Omental fat pad (tissue), 3 donors: ENCODE measurements at regions not wholly inside any gene's neighbourhood (a gene's known extent, or its start where the extent isn't known, plus 50 kb on each side); places are given as distances from the start of the nearest gene placed in this dataset.

Source experiments
- ATAC-seq: fragments of 150-250 bp; one replicate; pipeline ENCODE4 v1.9.1; 2016; ENCODE audit warnings: mild to moderate bottlenecking, moderate library complexity; ENCODE audit not compliant: low FRiP score
- DNase-seq: peaks from one replicate; pipeline ENCODE4 v3.0.0-alpha.2; 2019; ENCODE audit warnings: low spot score
- TF ChIP-seq, protein P1 (sequence below), 3 donors: fragments of 450-650 bp; IDR thresholded peaks; one replicate each; pipeline ENCODE4 v1.5.1; 2016 to 2017; ENCODE audit warnings: antibody characterized with exemption in 3 of 3, mild to moderate bottlenecking in 3 of 3, moderate library complexity in 2 of 3

DNA sequence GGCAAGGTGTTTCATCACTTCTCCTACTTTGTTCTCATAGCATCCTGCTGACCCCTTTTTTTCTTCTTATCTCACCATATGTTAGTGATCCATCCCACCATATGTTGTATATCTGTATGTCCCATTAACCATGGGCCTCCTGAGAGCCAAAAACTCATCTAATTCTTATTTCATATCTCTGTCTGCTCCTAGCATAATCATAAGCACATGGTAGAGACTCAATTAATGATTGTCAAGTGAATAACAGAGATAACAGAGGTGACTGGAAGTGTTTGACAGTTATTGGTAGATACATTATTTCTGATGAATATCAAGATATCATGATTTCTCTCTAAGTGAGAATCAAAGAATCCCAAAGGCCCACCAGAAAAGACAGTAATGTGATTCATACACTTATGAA is 138.1 kb upstream of the MPPED2 start:
- DNase-seq = no peak
- ATAC-seq = no peak
- TF ChIP-seq, protein P1, sequence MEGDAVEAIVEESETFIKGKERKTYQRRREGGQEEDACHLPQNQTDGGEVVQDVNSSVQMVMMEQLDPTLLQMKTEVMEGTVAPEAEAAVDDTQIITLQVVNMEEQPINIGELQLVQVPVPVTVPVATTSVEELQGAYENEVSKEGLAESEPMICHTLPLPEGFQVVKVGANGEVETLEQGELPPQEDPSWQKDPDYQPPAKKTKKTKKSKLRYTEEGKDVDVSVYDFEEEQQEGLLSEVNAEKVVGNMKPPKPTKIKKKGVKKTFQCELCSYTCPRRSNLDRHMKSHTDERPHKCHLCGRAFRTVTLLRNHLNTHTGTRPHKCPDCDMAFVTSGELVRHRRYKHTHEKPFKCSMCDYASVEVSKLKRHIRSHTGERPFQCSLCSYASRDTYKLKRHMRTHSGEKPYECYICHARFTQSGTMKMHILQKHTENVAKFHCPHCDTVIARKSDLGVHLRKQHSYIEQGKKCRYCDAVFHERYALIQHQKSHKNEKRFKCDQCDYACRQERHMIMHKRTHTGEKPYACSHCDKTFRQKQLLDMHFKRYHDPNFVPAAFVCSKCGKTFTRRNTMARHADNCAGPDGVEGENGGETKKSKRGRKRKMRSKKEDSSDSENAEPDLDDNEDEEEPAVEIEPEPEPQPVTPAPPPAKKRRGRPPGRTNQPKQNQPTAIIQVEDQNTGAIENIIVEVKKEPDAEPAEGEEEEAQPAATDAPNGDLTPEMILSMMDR (IDR thresholded peaks at IDR 0.05) = no peak

DNA sequence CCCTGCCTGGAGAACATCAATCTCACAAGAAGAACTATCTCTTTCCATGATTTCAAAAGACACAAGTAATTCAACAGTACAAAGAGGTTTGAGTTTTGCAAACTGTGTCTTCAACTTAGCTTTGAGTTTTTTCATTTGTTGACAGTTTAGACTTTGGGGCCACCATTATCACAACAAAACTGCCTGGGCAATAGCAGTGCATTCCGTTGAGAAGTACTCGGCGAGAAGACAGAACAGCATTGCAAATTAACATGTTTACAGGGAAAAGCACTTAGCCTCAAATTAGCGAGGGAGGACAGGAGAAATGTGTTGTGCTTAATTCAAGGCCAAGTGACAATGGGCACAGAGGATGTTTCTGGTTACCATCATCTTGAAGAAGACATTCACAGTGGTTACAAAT is 133.2 kb upstream of the MPPED2 start:
- TF ChIP-seq, protein P1 (IDR thresholded peaks at IDR 0.05) = no peak
- ATAC-seq (no peak), DNase-seq (no peak)

DNA sequence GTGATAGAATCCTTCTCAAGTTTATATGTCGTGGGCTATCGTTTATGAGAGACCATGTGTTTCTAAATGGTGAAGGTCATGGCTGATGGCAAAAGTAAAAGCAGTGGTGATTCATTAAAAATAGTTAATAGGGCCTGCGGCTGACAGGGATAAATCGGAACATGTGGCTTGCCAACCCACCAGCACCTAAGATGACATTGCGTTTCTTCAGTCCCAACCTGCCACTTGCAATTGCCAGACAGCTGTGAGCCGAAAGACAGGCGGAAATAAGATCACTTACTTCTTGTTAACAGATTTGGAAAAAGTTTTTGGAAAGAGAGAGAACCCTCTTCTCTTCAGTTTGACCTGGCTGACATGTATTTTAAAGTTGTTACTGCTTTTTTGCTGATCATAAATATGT is 131.5 kb upstream of the MPPED2 start:
- TF ChIP-seq, protein P1 (IDR thresholded peaks at IDR 0.05) = no peak
- no peak for ATAC-seq
- no peak for DNase-seq

DNA sequence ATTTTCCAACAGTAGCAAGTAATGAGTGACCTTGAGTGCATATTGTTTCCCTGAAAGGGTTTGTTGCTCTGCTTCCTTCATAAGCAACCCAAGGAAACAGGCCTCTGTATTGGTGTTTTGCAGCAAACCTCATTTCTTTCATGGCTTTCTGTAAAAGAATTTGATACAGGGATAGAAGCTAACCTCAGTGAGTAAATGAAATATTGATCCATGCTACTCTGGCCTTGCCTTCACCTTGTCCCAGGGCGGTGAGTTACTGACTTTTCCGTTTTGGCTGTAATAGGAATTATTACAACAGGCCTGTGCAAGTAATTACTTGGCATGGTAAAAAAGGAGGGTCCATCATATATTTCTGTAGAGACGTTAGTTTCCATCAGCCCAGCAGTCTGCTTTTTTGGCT is 130.9 kb upstream of the MPPED2 start:
- no peak for DNase-seq
- TF ChIP-seq, protein P1 (IDR thresholded peaks at IDR 0.05) = no peak
- ATAC-seq = peak; percentile 41

DNA sequence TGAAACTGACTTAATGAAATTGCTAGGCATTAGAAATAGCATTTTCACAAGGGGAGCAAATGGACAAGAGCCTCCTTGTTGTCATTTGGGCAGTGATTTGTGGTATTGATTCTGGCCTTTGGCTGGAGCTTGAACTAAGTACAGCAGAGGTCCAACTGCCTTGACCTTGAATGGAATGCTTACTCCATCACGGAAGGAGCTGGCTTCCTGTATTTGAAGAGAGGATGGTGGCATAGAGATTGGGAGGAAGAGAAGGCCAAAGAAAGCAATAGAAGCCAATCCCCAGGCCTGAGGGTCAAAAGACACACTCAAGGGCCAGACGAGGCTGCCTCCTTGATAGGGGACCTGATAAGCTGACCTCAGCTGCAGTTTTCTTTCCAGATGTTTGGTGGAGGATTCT is 126.6 kb upstream of the MPPED2 start:
- ATAC-seq = no peak
- TF ChIP-seq, protein P1 (IDR thresholded peaks at IDR 0.05) = no peak
- no peak for DNase-seq

DNA sequence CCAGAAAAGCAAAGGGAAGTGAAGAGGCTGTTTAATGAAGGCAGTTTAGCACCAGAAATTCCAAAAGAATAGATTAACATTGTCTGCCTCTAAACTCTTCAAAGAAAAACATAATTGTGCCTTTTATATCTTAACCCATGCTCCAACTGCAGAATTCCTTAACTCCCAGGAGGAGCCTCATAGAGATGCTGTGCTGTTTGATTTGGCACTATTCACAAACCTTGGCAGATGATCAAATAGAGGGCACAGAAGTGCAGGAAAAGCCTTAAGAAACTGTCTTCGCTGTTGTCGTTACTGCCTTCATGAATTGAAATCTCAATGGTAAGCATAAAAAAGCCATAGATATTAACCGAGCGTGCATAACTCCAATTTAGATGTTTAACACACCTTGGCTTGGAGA is 124.1 kb upstream of the MPPED2 start:
- DNase-seq (no peak), ATAC-seq (no peak)
- TF ChIP-seq, protein P1 (IDR thresholded peaks at IDR 0.05) = no peak

DNA sequence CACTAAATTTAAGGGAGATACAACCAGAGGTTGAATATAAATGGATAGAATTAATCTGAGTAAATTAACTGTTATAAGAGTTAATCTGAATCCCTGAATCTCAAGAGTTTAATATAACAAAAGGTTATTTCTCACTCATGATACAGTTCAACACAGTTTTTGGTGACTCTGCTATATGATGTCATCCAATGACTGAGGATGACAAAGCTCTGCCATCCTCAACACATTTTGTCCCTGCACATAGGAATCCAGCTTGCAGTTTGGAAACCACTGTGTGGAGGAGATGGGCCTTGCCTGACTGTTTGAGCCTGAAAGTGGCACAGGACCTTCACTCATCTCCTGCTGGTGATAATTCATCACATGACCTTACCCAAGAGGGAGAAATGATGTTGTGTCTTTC is 121.0 kb upstream of the MPPED2 start:
- ATAC-seq (no peak), DNase-seq (no peak)
- TF ChIP-seq, protein P1 (IDR thresholded peaks at IDR 0.05) = no peak
